ENCODE measurements at regions not wholly inside any gene's neighbourhood (a gene's known extent, or its start where the extent isn't known, plus 50 kb on each side); places are given as distances from the start of the nearest gene placed in this dataset.

- WGBS (ENCODE audit: insufficient coverage): 70% methylated on average over 4 of the region's 8 CpGs
- Histone ChIP-seq H3K9me3 (ENCODE audit: control insufficient read depth, insufficient read depth, low read length) (no peaks in the 10 kb centered on the region), H3K36me3 (ENCODE audit: control insufficient read depth, insufficient read depth, low read length) (no peaks in the 10 kb centered on the region), H3K27ac (ENCODE audit: low read depth, low read length) (no peak overlapping the region), H3K27me3 (ENCODE audit: control insufficient read depth, insufficient read depth, low read length) (no peaks in the 10 kb centered on the region), H3K4me3 (ENCODE audit: low read depth, low read length) (no peak overlapping the region), H3K4me1 (ENCODE audit: control insufficient read depth, insufficient read depth, low read length) (no peaks in the 10 kb centered on the region)
- no peak for DNase-seq (ENCODE audit: low read depth in 4 of 6, low spot score in 6 of 6)
Measured at GRCh38 chr4:25563071-25563564, 92.5 kb upstream of the SLC34A2 start.

DNA sequence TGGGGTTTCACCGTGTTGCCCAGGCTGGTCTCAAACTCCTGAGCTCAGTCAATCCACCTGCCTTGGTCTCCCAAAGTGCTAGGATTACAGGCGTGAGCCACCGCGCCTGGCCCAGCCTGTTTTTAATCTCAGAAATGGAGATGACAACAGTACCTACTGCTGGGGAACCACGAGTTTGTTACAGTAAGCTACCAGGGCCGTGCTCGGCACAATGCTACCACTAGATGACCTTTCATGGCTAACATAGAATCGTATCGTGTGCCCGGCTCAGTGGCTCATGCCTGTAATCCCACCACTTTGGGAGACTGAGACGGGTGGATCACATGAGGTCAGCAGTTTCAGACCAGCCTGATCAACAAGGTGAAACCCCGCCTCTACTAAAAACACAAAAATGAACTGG is 90.8 kb upstream of the SLC34A2 start:
- H3K27me3 ChIP-seq (ENCODE audit: control insufficient read depth, insufficient read depth, low read length): no peaks in the 10 kb centered on the region
- H3K4me3 ChIP-seq (ENCODE audit: low read depth, low read length): no peak overlapping the region
- WGBS (ENCODE audit: insufficient coverage): 97% methylated on average over 12 of the region's 12 CpGs
- no peak overlapping the region for H3K27ac ChIP-seq (ENCODE audit: low read depth, low read length)
- DNase-seq (ENCODE audit: low read depth in 4 of 6, low spot score in 6 of 6): no peak
- H3K9me3 ChIP-seq (ENCODE audit: control insufficient read depth, insufficient read depth, low read length): no peaks in the 10 kb centered on the region
- no peaks in the 10 kb centered on the region for H3K4me1 ChIP-seq (ENCODE audit: control insufficient read depth, insufficient read depth, low read length)
- H3K36me3 ChIP-seq (ENCODE audit: control insufficient read depth, insufficient read depth, low read length): no peaks in the 10 kb centered on the region

GRCh38 chr4:25567253-25567652 is 88.4 kb upstream of the SLC34A2 start:
- Histone ChIP-seq H3K4me1 (ENCODE audit: control insufficient read depth, insufficient read depth, low read length) (peaks cover 4% of the 10 kb centered on the region), H3K9me3 (ENCODE audit: control insufficient read depth, insufficient read depth, low read length) (no peaks in the 10 kb centered on the region), H3K36me3 (ENCODE audit: control insufficient read depth, insufficient read depth, low read length) (no peaks in the 10 kb centered on the region), H3K4me3 (ENCODE audit: low read depth, low read length) (no peak overlapping the region), H3K27me3 (ENCODE audit: control insufficient read depth, insufficient read depth, low read length) (no peaks in the 10 kb centered on the region), H3K27ac (ENCODE audit: low read depth, low read length) (no peak overlapping the region)
- no CpG with 5 or more reads among the region's 2 CpGs for WGBS (ENCODE audit: insufficient coverage)
- peak in 1 of 6 donors; percentile 34 for DNase-seq (ENCODE audit: low read depth in 4 of 6, low spot score in 6 of 6)

DNA sequence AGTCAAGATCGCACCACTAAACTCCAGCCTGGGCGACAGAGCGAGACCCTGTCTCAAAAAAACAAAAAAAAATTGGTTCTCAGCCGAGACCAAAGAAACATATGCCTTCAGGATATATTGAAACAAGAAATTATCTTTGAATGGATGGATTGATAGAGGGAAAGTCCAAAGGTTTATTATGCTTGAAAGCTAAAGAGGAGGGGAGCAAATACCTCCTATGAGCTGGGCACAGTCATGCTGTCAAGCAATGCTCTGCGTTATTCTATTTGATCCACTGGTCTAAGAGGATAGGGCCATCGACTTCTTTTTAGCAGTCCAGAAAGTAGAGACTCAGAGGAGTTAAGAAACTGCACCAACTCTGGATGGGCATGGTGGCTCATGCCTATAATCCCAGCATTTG is 85.9 kb upstream of the SLC34A2 start:
- Histone ChIP-seq H3K4me3 (ENCODE audit: low read depth, low read length) (no peak overlapping the region), H3K36me3 (ENCODE audit: control insufficient read depth, insufficient read depth, low read length) (no peaks in the 10 kb centered on the region), H3K9me3 (ENCODE audit: control insufficient read depth, insufficient read depth, low read length) (no peaks in the 10 kb centered on the region), H3K4me1 (ENCODE audit: control insufficient read depth, insufficient read depth, low read length) (peaks cover 4% of the 10 kb centered on the region), H3K27me3 (ENCODE audit: control insufficient read depth, insufficient read depth, low read length) (no peaks in the 10 kb centered on the region), H3K27ac (ENCODE audit: low read depth, low read length) (no peak overlapping the region)
- 92% methylated on average over 3 of the region's 6 CpGs for WGBS (ENCODE audit: insufficient coverage)
- DNase-seq (ENCODE audit: low read depth in 4 of 6, low spot score in 6 of 6): no peak

- DNase-seq (ENCODE audit: low read depth in 4 of 6, low spot score in 6 of 6): peak in 1 of 6 donors; percentile 20
- Histone ChIP-seq H3K36me3 (ENCODE audit: control insufficient read depth, insufficient read depth, low read length) (no peaks in the 10 kb centered on the region), H3K27me3 (ENCODE audit: control insufficient read depth, insufficient read depth, low read length) (no peaks in the 10 kb centered on the region), H3K4me1 (ENCODE audit: control insufficient read depth, insufficient read depth, low read length) (peaks cover 10% of the 10 kb centered on the region), H3K27ac (ENCODE audit: low read depth, low read length) (no peak overlapping the region), H3K4me3 (ENCODE audit: low read depth, low read length) (no peak overlapping the region), H3K9me3 (ENCODE audit: control insufficient read depth, insufficient read depth, low read length) (no peaks in the 10 kb centered on the region)
- WGBS (ENCODE audit: insufficient coverage): 57% methylated on average over 2 of the region's 2 CpGs
Measured at GRCh38 chr4:25575611-25576010, 80.0 kb upstream of the SLC34A2 start.

GRCh38 chr4:25578432-25578831 is 77.2 kb upstream of the SLC34A2 start:
- Histone ChIP-seq H3K36me3 (ENCODE audit: control insufficient read depth, insufficient read depth, low read length) (no peaks in the 10 kb centered on the region), H3K4me1 (ENCODE audit: control insufficient read depth, insufficient read depth, low read length) (peaks cover 6% of the 10 kb centered on the region), H3K9me3 (ENCODE audit: control insufficient read depth, insufficient read depth, low read length) (no peaks in the 10 kb centered on the region), H3K27ac (ENCODE audit: low read depth, low read length) (peak overlapping the region; percentile 19), H3K4me3 (ENCODE audit: low read depth, low read length) (no peak overlapping the region), H3K27me3 (ENCODE audit: control insufficient read depth, insufficient read depth, low read length) (no peaks in the 10 kb centered on the region)
- WGBS (ENCODE audit: insufficient coverage): no CpG with 5 or more reads among the region's 2 CpGs
- peak in 5 of 6 donors; percentile 18 to 75 (median 26) for DNase-seq (ENCODE audit: low read depth in 4 of 6, low spot score in 6 of 6)

GRCh38 chr4:25580633-25581467 is 74.8 kb upstream of the SLC34A2 start:
- Histone ChIP-seq H3K27me3 (ENCODE audit: control insufficient read depth, insufficient read depth, low read length) (no peaks in the 10 kb centered on the region), H3K36me3 (ENCODE audit: control insufficient read depth, insufficient read depth, low read length) (no peaks in the 10 kb centered on the region), H3K27ac (ENCODE audit: low read depth, low read length) (no peak overlapping the region), H3K9me3 (ENCODE audit: control insufficient read depth, insufficient read depth, low read length) (no peaks in the 10 kb centered on the region), H3K4me3 (ENCODE audit: low read depth, low read length) (no peak overlapping the region), H3K4me1 (ENCODE audit: control insufficient read depth, insufficient read depth, low read length) (peaks cover 6% of the 10 kb centered on the region)
- no peak for DNase-seq (ENCODE audit: low read depth in 4 of 6, low spot score in 6 of 6)
- 89% methylated on average over 13 of the region's 23 CpGs for WGBS (ENCODE audit: insufficient coverage)

- 48% methylated on average over 7 of the region's 9 CpGs for WGBS (ENCODE audit: insufficient coverage)
- no peak overlapping the region for H3K4me3 ChIP-seq (ENCODE audit: low read depth, low read length)
- H3K27ac ChIP-seq (ENCODE audit: low read depth, low read length): no peak overlapping the region
- H3K36me3 ChIP-seq (ENCODE audit: control insufficient read depth, insufficient read depth, low read length): no peaks in the 10 kb centered on the region
- no peaks in the 10 kb centered on the region for H3K9me3 ChIP-seq (ENCODE audit: control insufficient read depth, insufficient read depth, low read length)
- no peak for DNase-seq (ENCODE audit: low read depth in 4 of 6, low spot score in 6 of 6)
- H3K4me1 ChIP-seq (ENCODE audit: control insufficient read depth, insufficient read depth, low read length): peaks cover 3% of the 10 kb centered on the region
- H3K27me3 ChIP-seq (ENCODE audit: control insufficient read depth, insufficient read depth, low read length): no peaks in the 10 kb centered on the region
Measured at GRCh38 chr4:25585901-25586523, 69.6 kb upstream of the SLC34A2 start.

DNA sequence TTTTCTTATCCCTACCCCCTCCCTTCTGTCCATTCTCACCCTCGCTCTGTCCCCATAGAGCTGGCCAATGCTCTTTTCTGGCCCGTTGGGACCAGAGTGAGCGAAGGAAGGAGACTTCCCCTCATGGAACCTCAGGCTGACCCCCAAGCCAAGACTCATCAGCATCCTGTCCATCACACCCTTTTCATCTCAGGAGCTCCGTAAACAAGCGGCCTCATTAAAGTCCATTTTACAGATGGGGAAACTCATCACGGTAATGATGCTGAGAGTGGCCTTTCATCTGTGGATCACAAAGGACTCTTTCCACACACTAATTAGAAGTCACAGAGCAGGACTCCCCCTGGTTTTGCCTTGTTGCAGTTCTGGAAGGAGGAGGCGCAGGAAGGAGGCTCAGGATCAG is 67.4 kb upstream of the SLC34A2 start:
- no peak overlapping the region for H3K27ac ChIP-seq (ENCODE audit: low read depth, low read length)
- H3K4me3 ChIP-seq (ENCODE audit: low read depth, low read length): no peak overlapping the region
- DNase-seq (ENCODE audit: low read depth in 4 of 6, low spot score in 6 of 6): no peak
- WGBS (ENCODE audit: insufficient coverage): 71% methylated on average over 4 of the region's 7 CpGs
- H3K4me1 ChIP-seq (ENCODE audit: control insufficient read depth, insufficient read depth, low read length): peaks cover 3% of the 10 kb centered on the region
- H3K36me3 ChIP-seq (ENCODE audit: control insufficient read depth, insufficient read depth, low read length): no peaks in the 10 kb centered on the region
- H3K27me3 ChIP-seq (ENCODE audit: control insufficient read depth, insufficient read depth, low read length): no peaks in the 10 kb centered on the region
- H3K9me3 ChIP-seq (ENCODE audit: control insufficient read depth, insufficient read depth, low read length): no peaks in the 10 kb centered on the region

- Histone ChIP-seq H3K9me3 (ENCODE audit: control insufficient read depth, insufficient read depth, low read length) (no peaks in the 10 kb centered on the region), H3K36me3 (ENCODE audit: control insufficient read depth, insufficient read depth, low read length) (no peaks in the 10 kb centered on the region), H3K27me3 (ENCODE audit: control insufficient read depth, insufficient read depth, low read length) (no peaks in the 10 kb centered on the region), H3K4me1 (ENCODE audit: control insufficient read depth, insufficient read depth, low read length) (peaks cover 3% of the 10 kb centered on the region), H3K4me3 (ENCODE audit: low read depth, low read length) (no peak overlapping the region), H3K27ac (ENCODE audit: low read depth, low read length) (no peak overlapping the region)
- 67% methylated on average over 4 of the region's 5 CpGs for WGBS (ENCODE audit: insufficient coverage)
- DNase-seq (ENCODE audit: low read depth in 4 of 6, low spot score in 6 of 6): no peak
Measured at GRCh38 chr4:25590171-25590570, 65.5 kb upstream of the SLC34A2 start.

Measured in spinal cord (tissue), 9 donors.